NCI-H2227 (cell line): ENCODE measurements at regions not wholly inside any gene's neighbourhood (a gene's known extent, or its start where the extent isn't known, plus 50 kb on each side); places are given as distances from the start of the nearest gene placed in this dataset.

ENCODE experiments used
- DNase-seq: peaks from one replicate; lab custom pipeline; 2025; ENCODE audit not compliant: unreplicated experiment; lab: John Stamatoyannopoulos, UW

DNA sequence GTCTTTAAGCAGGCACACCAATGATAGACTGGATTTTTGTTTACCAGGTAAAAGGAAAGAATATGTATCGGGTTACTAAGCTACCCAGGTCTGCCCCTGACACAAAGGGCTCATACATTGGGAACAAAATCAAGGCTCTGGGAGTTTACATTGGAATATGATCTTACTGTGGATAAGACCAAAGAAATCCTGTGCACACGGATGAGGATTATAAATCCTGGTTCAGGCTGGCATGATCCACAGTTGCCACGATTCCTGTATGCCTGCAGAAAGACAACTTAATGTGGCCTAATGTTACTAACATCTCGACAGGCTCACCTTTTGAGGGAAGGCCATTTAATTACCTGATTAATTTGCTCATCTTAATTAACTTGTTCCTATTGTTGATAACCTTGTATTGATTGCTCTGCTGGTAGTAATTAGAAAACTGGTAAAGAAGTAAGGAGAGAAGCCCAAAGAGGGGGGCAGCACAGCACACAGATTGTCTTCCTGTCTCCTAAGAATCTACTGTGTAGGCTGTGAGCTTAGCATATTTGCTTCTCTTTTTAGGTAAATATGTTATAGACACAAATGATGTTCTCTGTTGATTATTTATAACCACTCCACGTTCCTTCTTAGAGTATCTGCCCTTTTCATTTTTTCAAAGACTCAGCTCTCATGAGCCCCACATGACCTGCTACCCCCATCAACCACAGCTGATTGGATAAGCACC, 51.0 kb upstream of the TOX3 start:
- DNase-seq, result no peak

DNA sequence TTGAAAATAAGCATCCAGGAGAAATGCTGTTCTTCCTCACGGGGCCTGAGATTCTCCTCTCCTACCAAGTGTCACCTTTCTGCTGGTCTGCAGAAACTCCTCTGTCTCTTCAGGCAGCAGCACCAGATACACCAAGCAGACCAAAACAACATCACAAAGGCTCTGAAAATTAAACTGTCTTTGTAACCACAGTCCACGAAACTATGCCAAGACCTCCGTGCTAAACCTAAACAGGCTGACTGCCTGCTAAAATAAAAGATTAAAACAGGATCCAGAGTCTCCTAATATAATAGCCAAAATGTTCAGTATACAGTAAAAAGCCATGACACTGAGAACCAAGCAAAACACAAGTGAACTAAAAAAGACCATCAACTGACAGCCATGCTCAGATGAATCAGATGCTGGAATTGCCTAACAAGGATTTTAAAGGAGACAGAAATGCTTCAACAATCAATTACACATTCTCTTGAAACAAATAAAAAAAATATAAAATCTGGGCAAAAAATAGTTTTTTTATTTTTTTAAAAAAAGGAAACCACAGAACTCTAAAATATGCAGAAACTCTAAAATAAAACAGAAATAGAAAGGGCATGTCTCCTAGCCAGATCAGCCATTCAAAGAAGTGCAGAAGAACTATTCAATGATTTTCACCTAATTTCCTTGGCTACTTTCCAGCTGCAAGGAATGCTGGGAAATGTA, 50.3 kb upstream of the TOX3 start:
- DNase-seq, result no peak
